Daoy (cell line): ENCODE measurements at regions not wholly inside any gene's neighbourhood (a gene's known extent, or its start where the extent isn't known, plus 50 kb on each side); places are given as distances from the start of the nearest gene placed in this dataset.
"Not testable (repeated sequence)": the region's sequence is repeated elsewhere in the genome, so short reads cannot be mapped to it uniquely, and the experiment has no call there.

Source experiments
- DNase-seq: peaks from one replicate; pipeline ENCODE4 v3.0.0-alpha.2; 2015; ENCODE audit warnings: low read depth

DNA sequence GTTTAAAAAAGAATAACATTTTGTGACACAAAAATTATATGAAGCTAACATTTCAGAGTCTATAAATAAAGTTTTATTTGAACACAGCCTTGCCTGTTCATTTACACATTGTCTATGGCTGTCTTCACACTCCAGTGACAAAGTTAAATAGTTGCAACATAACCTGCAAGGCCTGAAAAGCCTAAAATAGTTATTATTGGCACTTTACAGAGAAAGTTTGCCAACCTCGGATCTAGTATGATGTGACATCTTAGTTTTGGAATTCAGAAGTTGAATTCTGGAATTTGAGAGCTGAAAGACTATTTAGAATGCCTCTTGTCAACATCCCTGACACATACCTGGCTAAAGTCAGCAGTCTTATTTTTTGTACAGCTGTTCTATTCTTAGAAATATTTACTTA lies 68.3 kb downstream of the DYRK2 start:
- no peak for DNase-seq

DNA sequence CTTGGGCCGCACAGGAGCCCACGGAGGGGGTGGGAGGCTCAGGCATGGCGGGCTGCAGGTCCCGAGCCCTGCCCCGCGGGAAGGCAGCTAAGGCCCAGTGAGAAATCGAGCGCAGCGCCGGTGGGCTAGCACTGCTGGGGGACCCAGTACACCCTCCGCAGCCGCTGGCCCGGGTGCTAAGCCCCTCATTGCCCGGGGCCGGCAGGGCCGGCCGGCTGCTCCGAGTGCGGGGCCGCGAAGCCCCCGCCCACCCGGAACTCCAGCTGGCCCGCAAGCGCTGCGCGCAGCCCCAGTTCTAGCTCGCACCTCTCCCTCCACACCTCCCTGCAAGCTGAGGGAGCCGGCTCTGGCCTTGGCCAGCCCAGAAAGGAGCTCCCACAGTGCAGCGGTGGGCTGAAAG lies 70.8 kb downstream of the DYRK2 start:
- DNase-seq, result not testable (repeated sequence)

DNA sequence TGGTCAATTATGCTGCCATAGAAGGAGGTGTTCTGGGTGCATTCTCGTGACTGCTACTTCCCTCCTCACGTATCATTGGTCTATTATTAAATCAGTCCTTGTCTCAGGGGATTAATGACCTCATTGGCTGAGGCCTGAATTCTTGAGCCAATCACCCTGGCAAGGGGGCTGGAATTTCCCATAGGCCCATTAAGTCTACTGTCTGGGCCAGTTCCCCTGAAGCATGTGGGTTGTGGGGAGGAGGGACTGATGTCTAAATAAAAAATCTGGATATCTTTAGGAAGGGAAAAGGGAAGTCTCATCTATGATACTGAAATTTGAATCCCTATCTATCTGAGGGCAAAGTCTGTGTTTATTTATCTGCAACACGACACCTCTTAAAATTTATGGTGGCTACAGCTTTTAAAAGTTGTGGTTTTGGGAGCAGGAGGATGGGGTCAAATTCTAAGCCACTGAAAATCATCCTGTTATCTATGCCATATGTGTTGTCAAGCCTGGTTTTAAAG lies 71.9 kb downstream of the DYRK2 start:
- peak; percentile 57 for DNase-seq

DNA sequence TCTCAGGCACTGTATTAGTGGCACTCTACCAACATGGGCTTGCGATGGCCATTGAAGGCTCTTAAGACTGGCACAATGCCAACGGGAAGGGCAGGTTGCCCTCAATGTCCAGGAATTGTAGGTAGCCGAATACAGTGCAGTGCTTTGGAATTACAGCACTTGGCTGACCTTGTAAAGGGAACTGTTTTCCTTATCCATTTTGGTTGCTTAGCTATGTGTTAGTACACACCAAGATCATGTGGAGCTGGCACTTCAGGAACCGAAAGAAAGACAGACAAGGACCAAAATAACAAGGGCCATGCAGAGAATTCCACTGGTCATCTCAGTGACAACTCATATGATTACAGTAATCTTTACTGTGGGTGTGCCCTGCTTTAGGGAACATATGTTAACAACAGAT lies 72.7 kb downstream of the DYRK2 start:
- DNase-seq, result no peak

DNA sequence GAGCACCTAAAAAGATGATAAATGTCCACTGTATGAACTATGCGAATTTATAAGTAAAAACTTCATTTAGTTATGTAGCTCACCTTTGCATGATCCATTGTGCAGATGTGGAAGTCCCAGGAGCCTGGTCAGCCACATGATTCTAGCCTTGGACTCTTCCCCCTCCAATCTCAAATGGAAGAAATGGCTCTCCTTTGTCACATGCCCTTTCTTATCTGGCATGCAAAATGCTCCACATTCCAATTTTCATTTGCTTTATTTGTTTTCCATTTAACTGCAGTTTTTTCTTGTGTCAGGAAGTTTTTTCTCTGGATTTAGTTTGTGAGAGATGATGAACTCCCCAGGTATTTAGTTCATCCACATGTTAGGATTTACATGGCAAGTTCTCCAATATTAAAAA lies 73.8 kb downstream of the DYRK2 start:
- DNase-seq, result no peak

DNA sequence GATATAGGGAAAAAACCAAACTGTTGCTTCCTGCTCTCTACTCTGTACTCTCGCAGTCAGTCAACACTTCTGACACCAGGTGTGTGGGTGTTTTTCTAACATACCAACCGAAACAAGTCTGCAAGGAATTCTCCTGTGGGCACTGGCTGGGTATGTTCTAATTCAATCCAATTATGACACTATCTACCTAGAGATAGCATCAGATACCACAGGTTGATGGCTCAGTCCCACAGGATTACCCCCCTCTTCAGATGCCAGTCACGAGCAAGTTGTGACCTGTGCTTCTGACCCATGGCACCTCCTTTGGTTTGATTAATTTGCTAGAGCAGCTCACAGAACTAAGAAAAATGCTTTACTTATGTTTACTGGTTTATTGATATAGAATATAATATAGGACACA lies 78.3 kb downstream of the DYRK2 start:
- DNase-seq, result no peak

DNA sequence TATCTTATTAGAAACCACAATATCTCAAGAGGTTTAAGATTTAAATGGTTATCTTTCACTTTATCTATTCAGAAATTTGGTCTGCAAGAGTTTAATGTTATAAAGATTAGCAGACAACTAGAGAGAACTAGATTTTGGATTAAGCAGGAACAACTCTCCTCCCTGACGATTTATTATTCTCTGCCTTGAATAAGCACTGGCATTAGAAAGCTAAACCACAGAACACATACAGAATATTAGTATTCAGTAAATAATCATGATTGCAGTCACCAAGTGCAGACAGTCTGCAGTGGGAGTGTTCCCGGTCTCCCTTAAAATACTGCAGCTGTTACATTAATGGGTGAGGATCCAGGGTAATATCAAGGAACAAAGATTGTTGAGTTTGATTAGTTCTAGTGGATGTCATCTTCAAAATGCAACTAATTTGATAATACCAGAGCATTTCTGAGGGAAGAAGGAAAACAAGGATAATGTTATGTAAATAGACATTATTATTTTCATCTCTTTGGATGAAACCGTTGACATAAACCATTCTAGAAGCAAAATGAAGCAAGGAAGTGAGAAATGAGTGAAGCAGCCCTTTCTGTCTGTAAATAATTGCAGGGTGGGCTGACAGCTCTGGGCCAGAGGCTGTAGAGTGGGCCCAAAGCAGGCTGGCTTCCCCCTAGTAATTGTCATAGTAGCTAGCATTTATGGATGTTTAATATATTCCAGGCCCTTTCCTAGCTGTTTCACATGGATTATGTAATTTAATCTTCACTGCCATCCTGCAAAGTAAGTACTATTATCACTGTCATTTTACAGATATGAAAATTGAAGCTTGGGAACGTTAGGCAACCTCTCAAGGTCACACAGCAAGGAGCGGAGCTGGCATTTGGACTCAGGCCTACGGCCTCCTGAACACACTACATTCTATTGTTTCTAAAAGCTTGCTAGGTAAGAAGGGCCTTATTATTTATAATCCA lies 79.4 kb downstream of the DYRK2 start:
- no peak for DNase-seq

DNA sequence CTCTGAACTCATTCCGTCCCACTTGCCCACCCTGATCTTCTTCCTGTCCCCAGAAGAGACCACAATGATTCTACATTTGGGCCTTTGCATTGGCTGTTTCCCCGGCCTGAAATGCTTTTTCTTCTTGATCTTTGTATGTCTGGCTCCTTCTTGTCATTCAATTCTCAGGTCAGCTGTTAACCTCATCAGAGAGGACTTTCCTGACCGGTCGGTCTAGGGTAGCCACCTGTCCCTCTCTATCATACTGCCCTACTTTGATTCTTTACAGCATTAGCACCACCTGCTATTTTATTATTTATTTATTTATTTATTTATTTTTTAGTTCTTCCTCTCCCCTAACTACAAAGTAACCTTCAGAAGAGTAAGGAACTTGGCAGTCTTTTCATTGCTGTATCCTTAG lies 84.3 kb downstream of the DYRK2 start:
- DNase-seq, result no peak

DNA sequence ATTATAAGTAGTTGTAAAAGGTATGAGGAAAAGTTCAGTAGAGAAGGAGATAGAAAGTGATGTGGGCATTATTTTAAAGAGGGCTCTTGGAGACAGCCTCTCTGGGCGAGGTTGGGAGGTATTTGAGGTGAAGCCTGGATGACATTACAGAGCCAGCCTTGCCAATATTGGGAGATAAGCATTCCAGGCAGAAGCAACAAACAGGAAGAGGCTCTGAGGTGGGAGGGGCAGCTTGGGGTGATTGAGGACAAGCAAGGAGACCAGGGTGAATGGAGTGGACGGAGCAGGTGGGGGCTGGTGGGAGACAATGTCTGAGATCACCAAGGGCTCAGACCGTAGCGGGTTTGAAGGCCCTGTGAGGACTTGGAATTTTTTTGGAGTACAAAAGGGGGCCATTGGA lies 87.3 kb downstream of the DYRK2 start:
- DNase-seq, result no peak

DNA sequence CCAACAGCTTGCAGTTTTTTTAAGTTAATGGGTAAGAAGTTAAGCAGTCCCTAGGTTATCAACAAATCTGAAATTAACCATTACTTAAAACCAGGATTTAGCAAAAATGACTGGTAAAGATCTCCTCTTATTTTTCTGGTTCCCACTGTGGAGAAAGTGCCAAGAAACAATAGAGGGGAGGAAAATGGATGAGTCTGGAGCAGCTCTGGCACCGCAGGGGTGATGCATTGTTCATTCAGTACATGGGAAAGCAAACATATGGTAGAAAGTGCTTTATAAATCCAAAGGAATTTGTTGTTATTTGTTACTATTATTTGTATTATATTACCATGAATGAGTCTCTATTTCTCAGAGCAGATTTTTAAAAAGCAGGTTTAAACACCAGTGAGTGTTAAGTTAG lies 92.2 kb downstream of the DYRK2 start:
- no peak for DNase-seq

DNA sequence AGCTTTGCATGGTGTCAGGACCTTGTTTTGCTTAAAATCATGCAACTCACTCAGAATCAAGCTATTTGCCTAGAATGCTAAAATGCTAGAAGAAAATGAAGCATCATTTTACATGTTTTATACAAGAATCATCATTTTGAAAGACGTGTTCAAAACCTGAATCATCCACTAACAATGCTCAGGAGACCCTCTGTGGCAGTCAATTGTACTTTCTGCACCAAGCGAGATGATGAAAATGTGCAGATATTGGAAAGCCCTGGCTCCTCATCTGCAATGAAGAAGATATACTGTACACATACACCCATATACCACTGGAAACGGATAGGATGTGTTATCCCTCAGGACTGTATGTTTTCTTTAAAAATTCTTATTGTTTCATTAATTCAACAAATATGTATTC lies 92.7 kb downstream of the DYRK2 start:
- DNase-seq, result no peak

DNA sequence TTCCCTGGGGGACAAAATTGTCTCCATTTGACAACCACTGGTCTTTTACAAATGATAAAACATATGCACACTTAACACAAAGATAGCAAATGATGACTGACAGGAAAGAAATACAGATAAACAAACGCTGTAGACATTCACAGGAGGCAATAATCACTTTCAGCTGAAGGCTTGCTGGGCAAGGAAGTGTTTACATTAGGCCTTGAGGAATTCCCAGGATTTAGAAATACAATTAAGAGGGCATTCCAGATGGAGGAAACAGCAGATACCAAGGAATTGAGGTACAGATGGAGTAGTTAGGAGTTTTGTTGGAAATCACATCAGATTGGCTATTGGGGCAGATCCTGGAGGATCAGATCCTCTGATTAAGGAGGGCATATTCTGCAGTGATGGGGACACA lies 93.9 kb downstream of the DYRK2 start:
- DNase-seq, result no peak

DNA sequence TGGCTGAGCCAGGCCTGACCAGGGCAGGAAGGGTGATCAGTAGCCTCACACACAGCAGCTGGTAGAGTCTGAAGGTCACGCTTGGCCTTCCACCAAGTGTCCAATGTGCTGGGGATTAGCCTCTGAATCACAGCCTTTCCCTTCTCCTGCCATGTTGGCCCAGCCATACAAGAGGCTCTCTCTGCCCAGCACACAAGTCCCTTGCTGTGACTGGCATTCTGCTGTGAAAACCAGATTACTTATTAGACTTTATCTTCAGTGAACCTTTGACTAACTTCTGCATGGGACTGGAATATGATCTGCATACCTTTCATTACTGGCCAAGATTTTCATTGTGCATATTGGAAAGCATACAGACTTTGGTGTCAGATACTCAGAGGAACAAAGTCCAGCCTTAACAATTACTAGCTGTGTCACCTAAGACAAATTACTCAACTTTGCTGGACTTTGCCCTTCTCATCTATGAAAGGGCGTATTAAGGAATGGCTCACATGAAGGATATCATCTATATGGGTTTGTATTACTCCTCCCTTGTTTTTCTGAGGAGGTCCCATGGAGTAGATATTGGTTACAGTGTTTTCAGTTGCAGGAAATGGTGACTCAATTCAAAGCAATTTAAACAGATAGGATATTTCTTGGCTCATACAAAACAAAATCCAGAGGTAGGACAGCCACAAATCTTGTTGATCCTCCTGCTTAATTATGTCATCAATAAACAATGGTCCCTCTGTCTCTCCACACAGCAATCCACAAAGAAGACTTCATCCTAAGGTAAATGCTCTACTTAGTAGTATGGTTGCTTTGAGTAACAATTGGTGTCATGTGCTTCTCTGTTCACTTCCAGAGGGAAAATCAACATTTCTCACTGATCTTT lies 99.6 kb downstream of the DYRK2 start:
- DNase-seq, result peak; percentile 33

DNA sequence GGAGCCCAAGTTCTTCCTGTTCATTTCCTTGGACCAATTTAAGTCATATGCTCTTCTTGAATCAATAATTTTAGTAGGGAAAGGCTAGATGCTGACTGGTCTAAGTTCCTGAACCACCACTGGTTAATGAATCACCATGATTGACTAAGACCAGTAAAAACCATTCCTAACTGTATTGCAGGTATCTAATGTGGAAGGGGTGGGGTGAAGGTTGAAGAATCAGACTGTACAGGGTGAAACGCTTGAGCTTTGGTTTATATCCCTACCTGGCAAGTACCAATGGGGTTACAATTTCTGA lies 100.1 kb downstream of the DYRK2 start:
- DNase-seq, result no peak

DNA sequence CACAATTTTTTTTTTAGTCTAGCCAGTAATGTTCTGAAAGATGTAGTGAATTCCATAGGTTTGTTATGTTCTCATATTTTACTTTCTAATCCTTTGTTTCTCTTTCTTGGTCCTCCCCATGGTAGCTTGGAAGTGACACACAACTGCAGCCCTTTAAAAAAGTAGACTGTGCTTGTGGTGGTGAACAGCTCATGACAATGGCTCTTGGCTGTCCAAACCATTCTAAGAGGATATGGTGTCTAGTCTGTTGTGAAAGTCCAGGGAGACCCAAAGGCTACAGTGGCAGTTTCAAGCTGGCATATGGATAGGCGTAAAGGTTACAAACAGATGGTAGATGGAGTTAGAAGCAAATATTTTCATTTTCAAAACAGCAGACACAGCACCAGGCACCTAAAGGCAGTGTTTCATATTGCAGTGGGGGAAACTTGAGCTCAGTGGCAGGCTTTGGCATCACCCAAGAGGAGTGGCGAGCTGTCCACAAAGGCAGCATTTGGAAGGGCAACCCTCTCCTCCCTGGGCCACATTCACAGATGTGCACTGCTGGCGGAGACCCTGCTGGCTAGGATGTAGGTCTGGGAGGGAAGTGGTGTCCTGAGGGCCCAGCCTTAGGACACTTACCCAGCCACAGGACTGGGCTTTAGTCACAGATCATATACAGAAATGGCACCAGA lies 102.1 kb downstream of the DYRK2 start:
- DNase-seq, result no peak

DNA sequence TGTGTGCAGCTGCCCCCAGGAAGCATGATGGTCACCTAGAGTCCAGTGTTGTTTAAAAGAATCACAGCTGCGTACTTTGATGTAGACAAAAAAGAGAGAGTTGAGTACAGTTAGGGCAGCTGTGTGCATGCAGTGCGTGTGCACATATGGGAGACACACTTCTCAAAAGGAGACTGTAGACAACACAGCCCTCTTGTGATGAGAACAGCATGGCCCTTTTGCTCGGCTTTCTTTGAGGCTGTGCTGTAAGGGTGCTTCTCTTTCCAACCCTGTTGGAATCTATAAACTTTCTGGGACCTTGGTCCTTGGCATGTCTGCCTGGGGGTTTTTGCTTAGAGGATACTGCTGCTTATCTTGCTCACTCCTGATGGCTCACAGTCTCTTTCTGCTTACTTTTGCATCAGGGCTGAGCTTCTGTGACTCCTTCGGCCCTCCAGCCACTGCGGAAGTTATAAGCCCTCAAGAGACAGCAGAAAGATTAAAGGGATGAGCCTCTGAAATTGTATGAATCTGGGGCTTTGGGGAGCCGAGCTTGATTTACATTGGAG lies 102.9 kb downstream of the DYRK2 start:
- DNase-seq, result no peak

DNA sequence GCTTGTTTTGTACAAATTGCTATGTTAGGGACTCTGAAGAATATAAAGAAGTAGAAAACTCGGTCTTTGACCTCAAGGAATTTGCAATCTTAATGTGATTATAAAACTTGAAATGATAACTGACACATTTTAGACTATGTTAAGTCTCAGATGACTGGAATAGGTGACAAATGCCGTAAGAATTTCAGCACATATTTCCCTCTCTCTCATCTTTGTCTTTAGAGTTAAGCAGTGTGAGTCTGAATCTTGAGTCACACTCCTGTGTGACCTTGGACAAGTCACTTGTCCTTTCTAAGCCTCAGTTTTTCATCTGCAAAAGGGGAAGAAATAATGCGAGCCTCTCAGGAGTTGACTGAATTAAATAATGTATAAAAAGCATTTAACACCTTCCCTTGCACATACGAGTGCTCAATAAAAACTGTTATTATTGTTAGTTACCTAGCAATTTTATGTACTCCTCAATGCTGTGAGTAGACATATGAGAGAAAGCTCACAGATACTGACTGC lies 103.7 kb downstream of the DYRK2 start:
- no peak for DNase-seq

DNA sequence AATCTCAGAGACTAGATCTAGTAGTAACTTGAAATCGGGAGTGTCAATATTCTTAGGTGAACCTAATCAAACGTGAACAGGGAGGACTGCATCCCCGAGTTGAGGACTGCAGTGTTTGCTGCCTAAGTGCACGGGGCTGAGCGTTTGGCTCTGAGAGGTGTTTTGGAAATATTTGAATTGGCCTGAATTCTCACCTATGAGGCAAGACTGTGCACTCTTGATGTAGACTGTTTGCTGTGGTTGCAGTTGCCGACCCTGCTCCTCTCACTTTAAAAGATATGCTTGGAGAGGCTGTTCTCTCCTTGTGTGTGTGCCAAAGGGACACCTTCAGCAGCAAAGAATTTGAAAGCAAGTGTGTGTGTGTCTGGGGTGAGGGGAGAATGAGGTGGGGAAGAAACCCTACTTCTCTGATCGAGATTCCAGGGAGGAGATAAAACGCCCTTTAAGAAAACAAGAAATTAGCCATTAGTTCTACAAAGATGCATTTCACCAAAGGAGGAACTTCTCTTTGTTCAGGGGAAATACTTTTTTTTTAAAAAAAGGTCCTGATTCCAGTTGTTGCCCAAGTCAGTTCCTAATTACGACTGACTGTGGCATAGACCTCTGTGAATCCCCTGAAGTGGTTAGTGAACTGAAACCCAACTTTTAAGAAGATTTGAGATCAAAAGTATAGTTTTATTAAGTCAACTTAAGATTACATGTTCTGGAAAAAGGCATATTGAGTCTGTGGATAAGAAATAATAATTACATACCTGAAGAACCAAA lies 106.6 kb downstream of the DYRK2 start:
- DNase-seq, result no peak

DNA sequence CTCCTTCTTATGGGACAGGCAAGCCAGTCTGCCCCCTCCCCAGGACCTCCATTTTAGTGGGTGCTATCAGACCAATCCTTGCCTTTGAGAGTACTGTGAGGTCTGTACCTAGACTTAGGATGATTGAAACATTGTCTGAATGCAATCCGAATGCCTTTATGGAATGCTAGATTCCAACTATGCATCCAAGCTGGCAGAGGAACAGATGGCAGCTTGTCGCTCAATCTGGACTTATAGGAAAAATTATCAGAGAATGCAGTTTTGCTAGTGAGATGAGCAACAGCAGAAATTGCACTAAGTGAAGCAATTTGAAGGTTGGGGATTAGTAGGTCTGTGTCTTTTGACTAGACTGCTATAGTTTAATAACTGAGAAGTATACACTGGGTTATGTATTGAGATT lies 109.1 kb downstream of the DYRK2 start:
- DNase-seq, result no peak

DNA sequence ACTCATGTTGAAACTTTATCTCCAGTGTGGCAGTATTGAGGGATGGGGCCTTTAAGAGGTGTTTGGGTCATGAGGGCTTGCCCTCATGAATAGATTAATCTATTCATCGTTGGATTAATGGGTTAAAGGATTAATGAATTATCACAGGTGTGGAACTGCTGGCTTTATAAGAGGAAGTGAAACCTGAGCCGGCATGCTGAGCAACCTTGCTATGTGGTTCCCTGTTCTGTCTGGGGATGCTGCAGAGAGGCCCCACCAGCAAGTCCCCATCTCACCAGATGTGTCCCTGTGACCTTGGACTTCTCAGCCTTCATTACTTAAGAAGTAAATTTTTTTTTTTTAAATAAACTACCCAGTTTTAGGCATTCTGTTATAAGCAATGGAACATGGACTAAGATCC lies 109.6 kb downstream of the DYRK2 start:
- no peak for DNase-seq

DNA sequence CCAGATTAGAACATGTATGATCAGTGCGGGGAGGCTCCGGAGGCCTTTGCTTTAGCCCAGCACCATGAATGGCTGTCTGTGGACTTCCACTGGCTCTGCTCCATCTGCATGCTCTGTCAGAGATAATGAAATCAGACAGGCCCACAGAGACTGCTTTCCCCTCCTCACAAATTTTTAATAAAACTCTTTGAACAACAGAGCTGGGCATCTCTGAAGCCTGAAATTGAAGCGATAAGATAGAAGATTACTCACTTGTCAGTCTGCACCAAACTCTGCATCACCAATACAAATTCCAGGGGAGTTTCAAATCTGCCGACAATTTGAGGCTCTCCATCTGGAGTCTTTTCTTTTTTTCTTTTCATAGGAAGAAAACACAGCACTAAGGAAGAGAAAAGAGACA lies 110.0 kb downstream of the DYRK2 start:
- DNase-seq, result no peak
